Spleen (tissue), 11 donors: ENCODE measurements at regions not wholly inside any gene's neighbourhood (a gene's known extent, or its start where the extent isn't known, plus 50 kb on each side); places are given as distances from the start of the nearest gene placed in this dataset.
A peak's percentile ranks its signal among the peaks of the same experiment; 100 is the strongest.

Experiments
- DNase-seq: peaks from one replicate; pipeline ENCODE4 v3.0.0-alpha.2; 2020
- H3K27ac ChIP-seq, 8 donors: fragments of 200-600 bp; sonication (generic) in 7 of 8; 1 replicate in 4 of 8; 2 replicates in 4 of 8; pipeline versions ENCODE4 v1.5.0 to v1.8.0; 2016 to 2021; ENCODE audit warnings: inconsistent platforms in 4 of 8, mild to moderate bottlenecking in 4 of 8, moderate library complexity in 1 of 8
- H3K27me3 ChIP-seq, 7 donors: fragments of 200-600 bp; sonication (generic) in 6 of 7; replicated peaks in 1 of 7; 1 replicate in 4 of 7; 2 replicates in 3 of 7; pipeline versions ENCODE4 v1.5.0 to v1.8.0; 2016 to 2021; ENCODE audit warnings: inconsistent platforms in 3 of 7, mild to moderate bottlenecking in 1 of 7
- H3K36me3 ChIP-seq, 6 donors: fragments of 200-600 bp; sonication (generic) in 5 of 6; 1 replicate in 4 of 6; 2 replicates in 2 of 6; pipeline versions ENCODE4 v1.5.0 to v1.8.0; 2016 to 2021; ENCODE audit warnings: inconsistent platforms in 2 of 6
- H3K4me1 ChIP-seq, 6 donors: fragments of 200-600 bp; sonication (generic) in 5 of 6; 1 replicate in 3 of 6; 2 replicates in 3 of 6; pipeline versions ENCODE4 v1.5.0 to v1.8.0; 2016 to 2021; ENCODE audit warnings: inconsistent platforms in 3 of 6
- H3K4me3 ChIP-seq, 8 donors: fragments of 200-600 bp; sonication (generic) in 7 of 8; 1 replicate in 4 of 8; 2 replicates in 4 of 8; pipeline versions ENCODE4 v1.5.0 to v1.8.0; 2016 to 2021; ENCODE audit warnings: inconsistent platforms in 4 of 8, mild to moderate bottlenecking in 4 of 8, moderate library complexity in 2 of 8
- H3K9me3 ChIP-seq, 8 donors: fragments of 200-600 bp; sonication (generic) in 7 of 8; 1 replicate in 4 of 8; 2 replicates in 4 of 8; pipeline versions ENCODE4 v1.5.0 to v1.8.0; 2016 to 2021; ENCODE audit warnings: inconsistent platforms in 4 of 8
- CTCF ChIP-seq, 11 experiments: fragments of 200-600 bp in 7 of 11; fragments of 450-650 bp in 4 of 11; sonication (generic) in 4 of 11; IDR thresholded peaks in 8 of 11; conservative IDR thresholded peaks in 3 of 11; 1 replicate in 7 of 11; 2 replicates in 4 of 11; pipeline versions ENCODE4 v1.4.0 to v1.8.0; 2016 to 2021; ENCODE audit warnings: antibody characterized with exemption in 11 of 11, inconsistent platforms in 4 of 11, mild to moderate bottlenecking in 1 of 11
- POLR2A ChIP-seq, 3 donors: fragments of 450-650 bp; IDR thresholded peaks; one replicate each; pipeline ENCODE4 v1.5.1; 2017; ENCODE audit warnings: antibody characterized with exemption in 3 of 3, mild to moderate bottlenecking in 1 of 3
- POLR2AphosphoS5 ChIP-seq, 3 donors: sonication (generic); formaldehyde crosslinking; IDR thresholded peaks; one replicate each; pipeline ENCODE4 v1.5.1; 2017; ENCODE audit warnings: antibody characterized with exemption in 3 of 3
- WGBS, 5 donors: extraction: QIAGEN DNeasy Blood & Tissue Kit in 3 of 5; methylation state at CpG; one replicate each; pipeline versions ENCODE4 v1.1.5 to v1.1.7; 2013 to 2018; 5-methylcytosine and 5-hydroxymethylcytosine counted together
- intact Hi-C: fragments of 100-400 bp; cut with DNase I; formaldehyde crosslinking; loops from one replicate; pipeline ENCODE4 v1.15.0; 2023; ENCODE audit warnings: low total_unique reads
- donor health status: healthy with polysubstance abuse.
- donor health status: DM: no; HTN: no; CAD: no; lungs with moderate emphysema.
- donor health status: DM: no; HTN: no; CAD: no.
- donor health status: Bipolar disorder and iron deficiency.
- donor health status: healthy.
- donor health status: DM: no; HTN: no; CAD: no.
- donor health status: DM: yes; HTN: yes; CAD: no.

GRCh38 chr22:23376256-23376655 lies 195.9 kb downstream of the BCR start:
- WGBS, 5 donors, result 52 to 63% (median 57%) methylated on average over 6 of the region's 6 CpGs
- Histone ChIP-seq H3K27ac (no peak overlapping the region), H3K4me1 (no peaks in the 10 kb centered on the region), H3K9me3 (no peaks in the 10 kb centered on the region), H3K36me3 (no peaks in the 10 kb centered on the region), H3K4me3 (no peak overlapping the region), H3K27me3 (peaks cover 0 to 24% (median 0%) of the 10 kb centered on the region in 7 donors)
- intact Hi-C loops, result no loop called here
- no peak for DNase-seq
- TF ChIP-seq CTCF (IDR thresholded peaks at IDR 0.05 in 8 of 11, conservative IDR thresholded peaks at IDR 0.05 in 3 of 11) (peak in 4 of 11 experiments; percentile 29 to 50 (median 38)), POLR2A (IDR thresholded peaks at IDR 0.05) (no peak)

GRCh38 chr22:23375031-23375827 lies 194.9 kb downstream of the BCR start:
- DNase-seq, result no peak
- TF ChIP-seq POLR2A (IDR thresholded peaks at IDR 0.05) (no peak), CTCF (IDR thresholded peaks at IDR 0.05 in 8 of 11, conservative IDR thresholded peaks at IDR 0.05 in 3 of 11) (no peak), POLR2AphosphoS5 (IDR thresholded peaks at IDR 0.05) (no peak)
- intact Hi-C loops, result no loop called here

GRCh38 chr22:23373601-23374000 lies 193.3 kb downstream of the BCR start:
- Histone ChIP-seq H3K27me3 (peaks cover 0 to 45% (median 0%) of the 10 kb centered on the region in 7 donors), H3K27ac (no peak overlapping the region), H3K4me3 (no peak overlapping the region), H3K36me3 (no peaks in the 10 kb centered on the region), H3K9me3 (no peaks in the 10 kb centered on the region), H3K4me1 (no peaks in the 10 kb centered on the region)
- TF ChIP-seq POLR2AphosphoS5 (IDR thresholded peaks at IDR 0.05) (no peak), POLR2A (IDR thresholded peaks at IDR 0.05) (no peak), CTCF (IDR thresholded peaks at IDR 0.05 in 8 of 11, conservative IDR thresholded peaks at IDR 0.05 in 3 of 11) (no peak)
- WGBS, 5 donors, result 83 to 97% (median 87%) methylated on average over 5 to 9 of the region's 9 CpGs
- DNase-seq, result no peak
- intact Hi-C loops, result no loop called here

More at GRCh38 chr22:23375031-23375827, 194.9 kb downstream of the BCR start:
- Histone ChIP-seq H3K27me3 (peaks cover 0 to 32% (median 0%) of the 10 kb centered on the region in 7 donors), H3K36me3 (no peaks in the 10 kb centered on the region), H3K9me3 (no peaks in the 10 kb centered on the region), H3K4me1 (no peaks in the 10 kb centered on the region), H3K27ac (no peak overlapping the region), H3K4me3 (no peak overlapping the region)
- whole genome bisulfite sequencing, 5 donors, result 67 to 80% (median 73%) methylated on average over 14 of the region's 14 CpGs

GRCh38 chr22:23370251-23370650 lies 189.9 kb downstream of the BCR start:
- WGBS, 5 donors, result 76 to 86% (median 79%) methylated on average over 8 of the region's 8 CpGs
- intact Hi-C loops, result no loop called here
- H3K9me3 ChIP-seq, result no peaks in the 10 kb centered on the region
- H3K27me3 ChIP-seq, result peaks cover 0 to 45% (median 0%) of the 10 kb centered on the region in 7 donors
- H3K27ac ChIP-seq, result no peak overlapping the region
- H3K4me3 ChIP-seq, result no peak overlapping the region
- no peaks in the 10 kb centered on the region for H3K36me3 ChIP-seq
- H3K4me1 ChIP-seq, result no peaks in the 10 kb centered on the region
- no peak for DNase-seq
- no peak for TF ChIP-seq CTCF (IDR thresholded peaks at IDR 0.05 in 8 of 11, conservative IDR thresholded peaks at IDR 0.05 in 3 of 11)
